ENCODE measurements at regions not wholly inside any gene's neighbourhood (a gene's known extent, or its start where the extent isn't known, plus 50 kb on each side); places are given as distances from the start of the nearest gene placed in this dataset.

GRCh38 chr2:236755278-236755840 is 185.7 kb downstream of the ACKR3 start:
- Mint-ChIP-seq H3K36me3 (ENCODE audit: insufficient read depth, unreplicated experiment) (no peaks in the 10 kb centered on the region), H3K4me1 (ENCODE audit: insufficient read depth, unreplicated experiment) (peaks cover 5% of the 10 kb centered on the region), H3K4me3 (ENCODE audit: unreplicated experiment) (no peak overlapping the region), H3K27ac (ENCODE audit: low read depth, unreplicated experiment) (no peak overlapping the region), H3K27me3 (ENCODE audit: insufficient read depth, unreplicated experiment) (no peaks in the 10 kb centered on the region), H3K9me3 (ENCODE audit: unreplicated experiment) (no peaks in the 10 kb centered on the region)
- ChIA-PET POLR2A (interaction anchor here (0.9 to 1.1 kb wide), 3 partner anchors 15 to 113 kb away, joined by 3 to 5 read pairs (median 4); no protein-coding TSS in a partner anchor), CTCF (interaction anchor here (0.9 kb wide), 1 partner anchor 272 kb away, joined by 3 read pairs; no protein-coding TSS in a partner anchor)
- BruUV-seq (replicated peaks) = no TSS peak
- no peak for DNase-seq (ENCODE audit: unreplicated experiment)
- TF ChIP-seq, protein P1, sequence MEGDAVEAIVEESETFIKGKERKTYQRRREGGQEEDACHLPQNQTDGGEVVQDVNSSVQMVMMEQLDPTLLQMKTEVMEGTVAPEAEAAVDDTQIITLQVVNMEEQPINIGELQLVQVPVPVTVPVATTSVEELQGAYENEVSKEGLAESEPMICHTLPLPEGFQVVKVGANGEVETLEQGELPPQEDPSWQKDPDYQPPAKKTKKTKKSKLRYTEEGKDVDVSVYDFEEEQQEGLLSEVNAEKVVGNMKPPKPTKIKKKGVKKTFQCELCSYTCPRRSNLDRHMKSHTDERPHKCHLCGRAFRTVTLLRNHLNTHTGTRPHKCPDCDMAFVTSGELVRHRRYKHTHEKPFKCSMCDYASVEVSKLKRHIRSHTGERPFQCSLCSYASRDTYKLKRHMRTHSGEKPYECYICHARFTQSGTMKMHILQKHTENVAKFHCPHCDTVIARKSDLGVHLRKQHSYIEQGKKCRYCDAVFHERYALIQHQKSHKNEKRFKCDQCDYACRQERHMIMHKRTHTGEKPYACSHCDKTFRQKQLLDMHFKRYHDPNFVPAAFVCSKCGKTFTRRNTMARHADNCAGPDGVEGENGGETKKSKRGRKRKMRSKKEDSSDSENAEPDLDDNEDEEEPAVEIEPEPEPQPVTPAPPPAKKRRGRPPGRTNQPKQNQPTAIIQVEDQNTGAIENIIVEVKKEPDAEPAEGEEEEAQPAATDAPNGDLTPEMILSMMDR (IDR thresholded peaks at IDR 0.05; ENCODE audit: unreplicated experiment) = no peak
- intact Hi-C loops (cut with micrococcal nuclease) = no loop called here

- H3K36me3 Mint-ChIP-seq (ENCODE audit: insufficient read depth, unreplicated experiment) = no peaks in the 10 kb centered on the region
- ChIA-PET POLR2A (interaction anchor here (1.1 kb wide), 2 partner anchors 9 to 16 kb away, joined by 3 to 5 read pairs; no protein-coding TSS in a partner anchor), CTCF (no interaction called here)
- no peaks in the 10 kb centered on the region for H3K4me1 Mint-ChIP-seq (ENCODE audit: insufficient read depth, unreplicated experiment)
- no peaks in the 10 kb centered on the region for H3K9me3 Mint-ChIP-seq (ENCODE audit: unreplicated experiment)
- DNase-seq (ENCODE audit: unreplicated experiment) = no peak
- no peak overlapping the region for H3K27ac Mint-ChIP-seq (ENCODE audit: low read depth, unreplicated experiment)
- no peaks in the 10 kb centered on the region for H3K27me3 Mint-ChIP-seq (ENCODE audit: insufficient read depth, unreplicated experiment)
- no peak overlapping the region for H3K4me3 Mint-ChIP-seq (ENCODE audit: unreplicated experiment)
- BruUV-seq (replicated peaks) = no TSS peak
- intact Hi-C loops (cut with micrococcal nuclease) = no loop called here
- TF ChIP-seq, protein P1 (IDR thresholded peaks at IDR 0.05; ENCODE audit: unreplicated experiment) = no peak
Measured at GRCh38 chr2:236758406-236758805, 188.8 kb downstream of the ACKR3 start.

DNA sequence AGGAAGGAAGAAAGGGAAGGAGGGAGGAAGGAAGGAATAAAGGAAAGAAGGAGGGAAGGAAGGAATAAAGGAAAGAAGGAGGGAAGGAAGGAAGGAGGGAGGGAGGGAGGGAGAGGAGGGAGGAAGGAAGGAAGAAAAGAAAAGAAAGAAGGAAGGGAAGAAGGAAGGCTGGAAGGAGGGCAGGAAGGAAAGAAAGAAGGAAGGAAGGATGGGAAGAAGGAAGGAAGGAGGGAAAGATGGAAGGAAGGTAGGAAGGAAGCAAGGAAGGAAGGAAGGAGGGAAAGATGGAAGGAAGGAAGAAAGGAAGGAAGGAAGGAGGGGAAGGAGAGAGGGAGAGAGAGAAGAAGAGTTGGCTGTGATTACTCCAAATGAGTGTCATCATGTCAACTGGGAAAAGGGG is 190.6 kb downstream of the ACKR3 start:
- DNase-seq (ENCODE audit: unreplicated experiment) = no peak
- intact Hi-C loops (cut with micrococcal nuclease) = no loop called here
- ChIA-PET POLR2A (interaction anchor here (0.6 kb wide), 2 partner anchors 180 to 493 kb away, joined by 3 to 4 read pairs; no protein-coding TSS in a partner anchor), CTCF (no interaction called here)
- Mint-ChIP-seq H3K4me1 (ENCODE audit: insufficient read depth, unreplicated experiment) (no peaks in the 10 kb centered on the region), H3K36me3 (ENCODE audit: insufficient read depth, unreplicated experiment) (no peaks in the 10 kb centered on the region), H3K27ac (ENCODE audit: low read depth, unreplicated experiment) (no peak overlapping the region), H3K9me3 (ENCODE audit: unreplicated experiment) (no peaks in the 10 kb centered on the region), H3K27me3 (ENCODE audit: insufficient read depth, unreplicated experiment) (no peaks in the 10 kb centered on the region), H3K4me3 (ENCODE audit: unreplicated experiment) (no peak overlapping the region)
- BruUV-seq (replicated peaks) = no TSS peak
- TF ChIP-seq, protein P1 (IDR thresholded peaks at IDR 0.05; ENCODE audit: unreplicated experiment) = no peak

DNA sequence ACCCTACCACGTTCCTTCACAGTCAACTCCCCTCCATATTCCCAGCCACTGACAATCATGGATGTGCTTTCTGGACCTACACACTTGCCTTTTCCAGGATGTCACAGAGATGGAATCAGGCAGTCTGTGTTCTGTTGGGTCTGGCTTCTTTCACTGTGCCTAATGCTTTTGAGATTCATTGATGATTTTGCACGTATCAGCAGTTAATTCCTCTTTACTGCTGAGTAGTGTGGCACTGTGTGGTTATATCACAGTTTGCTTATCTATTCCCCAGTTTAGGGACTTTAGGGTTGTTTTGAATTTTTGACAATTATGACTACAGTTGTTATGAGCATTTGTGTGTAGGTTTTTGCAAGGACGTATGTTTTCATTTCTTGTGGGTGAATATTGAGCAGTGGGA is 191.7 kb downstream of the ACKR3 start:
- no TSS peak for BruUV-seq (replicated peaks)
- TF ChIP-seq, protein P1 (IDR thresholded peaks at IDR 0.05; ENCODE audit: unreplicated experiment) = no peak
- Mint-ChIP-seq H3K9me3 (ENCODE audit: unreplicated experiment) (no peaks in the 10 kb centered on the region), H3K36me3 (ENCODE audit: insufficient read depth, unreplicated experiment) (peaks cover 4% of the 10 kb centered on the region), H3K4me3 (ENCODE audit: unreplicated experiment) (no peak overlapping the region), H3K4me1 (ENCODE audit: insufficient read depth, unreplicated experiment) (no peaks in the 10 kb centered on the region), H3K27me3 (ENCODE audit: insufficient read depth, unreplicated experiment) (no peaks in the 10 kb centered on the region), H3K27ac (ENCODE audit: low read depth, unreplicated experiment) (no peak overlapping the region)
- intact Hi-C loops (cut with micrococcal nuclease) = no loop called here
- DNase-seq (ENCODE audit: unreplicated experiment) = no peak
- ChIA-PET CTCF (no interaction called here), POLR2A (no interaction called here)

All from MCF 10A (cell line).